ENCODE measurements at regions not wholly inside any gene's neighbourhood (a gene's known extent, or its start where the extent isn't known, plus 50 kb on each side); places are given as distances from the start of the nearest gene placed in this dataset.

- no peak for DNase-seq (ENCODE audit: low read depth in 1 of 2, low spot score in 1 of 2)
- Histone ChIP-seq H3K4me3 (replicated peaks; ENCODE audit: insufficient read depth, low read length) (no peak overlapping the region), H3K27me3 (ENCODE audit: insufficient read depth, poor library complexity, severe bottlenecking) (no peaks in the 10 kb centered on the region), H3K27ac (replicated peaks) (no peak overlapping the region)
- no peak for TF ChIP-seq SPI1 (IDR thresholded peaks at IDR 0.05; ENCODE audit: borderline replicate concordance, low read depth)
- no peak for TF ChIP-seq REST (IDR thresholded peaks at IDR 0.05; ENCODE audit: insufficient replicate concordance, low read depth)
- TF ChIP-seq CTCF (IDR thresholded peaks at IDR 0.05; ENCODE audit: insufficient read depth, low read length) = no peak
- no peak for TF ChIP-seq GABPA (IDR thresholded peaks at IDR 0.05; ENCODE audit: low read depth)
- TF ChIP-seq POLR2AphosphoS5 (IDR thresholded peaks at IDR 0.05; ENCODE audit: low read depth) = no peak
Measured at GRCh38 chr22:49297286-49297870, 530.3 kb downstream of the BRD1 start.

GRCh38 chr22:49296561-49296960, 531.1 kb downstream of the BRD1 start:
- no peak for TF ChIP-seq SPI1 (IDR thresholded peaks at IDR 0.05; ENCODE audit: borderline replicate concordance, low read depth)
- Histone ChIP-seq H3K4me3 (replicated peaks; ENCODE audit: insufficient read depth, low read length) (no peak overlapping the region), H3K27me3 (ENCODE audit: insufficient read depth, poor library complexity, severe bottlenecking) (no peaks in the 10 kb centered on the region), H3K27ac (replicated peaks) (no peak overlapping the region)
- no peak for DNase-seq (ENCODE audit: low read depth in 1 of 2, low spot score in 1 of 2)

- TF ChIP-seq POLR2AphosphoS5 (IDR thresholded peaks at IDR 0.05; ENCODE audit: low read depth) (no peak), REST (IDR thresholded peaks at IDR 0.05; ENCODE audit: insufficient replicate concordance, low read depth) (no peak), GABPA (IDR thresholded peaks at IDR 0.05; ENCODE audit: low read depth) (no peak), CTCF (IDR thresholded peaks at IDR 0.05; ENCODE audit: insufficient read depth, low read length) (no peak), SPI1 (IDR thresholded peaks at IDR 0.05; ENCODE audit: borderline replicate concordance, low read depth) (no peak)
Measured at GRCh38 chr22:49295851-49296560, 531.7 kb downstream of the BRD1 start.

GRCh38 chr22:49295465-49295743, 532.3 kb downstream of the BRD1 start:
- TF ChIP-seq SPI1 (IDR thresholded peaks at IDR 0.05; ENCODE audit: borderline replicate concordance, low read depth) = no peak
- TF ChIP-seq POLR2AphosphoS5 (IDR thresholded peaks at IDR 0.05; ENCODE audit: low read depth) = no peak
- no peak for TF ChIP-seq CTCF (IDR thresholded peaks at IDR 0.05; ENCODE audit: insufficient read depth, low read length)
- TF ChIP-seq REST (IDR thresholded peaks at IDR 0.05; ENCODE audit: insufficient replicate concordance, low read depth) = no peak
- TF ChIP-seq GABPA (IDR thresholded peaks at IDR 0.05; ENCODE audit: low read depth) = no peak
- Histone ChIP-seq H3K27me3 (ENCODE audit: insufficient read depth, poor library complexity, severe bottlenecking) (no peaks in the 10 kb centered on the region), H3K4me3 (replicated peaks; ENCODE audit: insufficient read depth, low read length) (no peak overlapping the region)

More at GRCh38 chr22:49295851-49296560, 531.7 kb downstream of the BRD1 start:
- no peak for DNase-seq (ENCODE audit: low read depth in 1 of 2, low spot score in 1 of 2)
- H3K27ac ChIP-seq (replicated peaks) = no peak overlapping the region
- no peaks in the 10 kb centered on the region for H3K27me3 ChIP-seq (ENCODE audit: insufficient read depth, poor library complexity, severe bottlenecking)
- no peak overlapping the region for H3K4me3 ChIP-seq (replicated peaks; ENCODE audit: insufficient read depth, low read length)

More at GRCh38 chr22:49295465-49295743, 532.3 kb downstream of the BRD1 start:
- no peak for DNase-seq (ENCODE audit: low read depth in 1 of 2, low spot score in 1 of 2)
- H3K27ac ChIP-seq (replicated peaks) = no peak overlapping the region

Data from HL-60 (cell line).